CD4-positive, alpha-beta T cell treated with Interleukin-4 for 1 hour (primary cell): ENCODE measurements at regions not wholly inside any gene's neighbourhood (a gene's known extent, or its start where the extent isn't known, plus 50 kb on each side); places are given as distances from the start of the nearest gene placed in this dataset.
"Not testable (repeated sequence)": the region's sequence is repeated elsewhere in the genome, so short reads cannot be mapped to it uniquely, and the experiment has no call there.

ENCODE experiments used
- DNase-seq, 2 donors: peaks; one replicate each; pipeline ENCODE4 v3.0.0-alpha.2; 2020 to 2022

DNA sequence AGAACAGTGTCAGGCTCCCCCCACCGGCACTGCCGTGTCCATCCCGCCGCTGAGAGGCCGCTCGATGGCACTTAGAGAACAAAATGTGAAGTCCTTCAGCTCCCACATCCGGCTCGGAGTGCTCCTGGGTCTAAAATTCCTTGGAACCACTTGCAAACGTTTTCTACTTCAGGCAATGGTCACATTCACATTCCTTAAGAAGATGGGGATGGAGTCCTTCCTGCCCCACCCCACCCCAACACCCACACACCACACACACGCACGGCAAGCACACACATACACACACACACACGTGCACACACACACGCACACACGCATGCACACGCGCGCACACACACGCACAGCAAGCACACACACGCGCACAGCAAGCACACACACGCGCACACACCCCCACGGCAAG lies 83.4 kb downstream of the SOX1 start:
- DNase-seq: no peak

DNA sequence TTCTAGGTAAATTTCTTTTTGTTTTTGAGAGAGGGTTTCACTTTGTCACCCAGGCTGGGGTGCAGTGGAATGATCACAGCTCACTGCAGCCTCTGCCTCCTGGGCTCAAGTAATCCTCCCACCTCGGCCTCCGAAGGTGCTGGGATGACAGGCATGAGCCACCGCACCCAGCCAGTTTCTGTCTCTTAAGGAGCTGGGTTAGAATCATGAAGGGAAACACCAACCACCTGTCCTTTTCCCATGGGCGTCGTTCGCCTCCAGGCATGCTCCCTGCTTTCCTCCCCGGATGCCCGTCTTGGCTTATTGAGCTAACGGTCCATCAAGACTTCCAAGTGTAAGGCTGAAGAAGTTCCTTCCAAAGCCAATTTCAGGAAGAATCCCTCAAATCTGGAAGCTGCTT lies 85.9 kb downstream of the SOX1 start:
- no peak for DNase-seq

DNA sequence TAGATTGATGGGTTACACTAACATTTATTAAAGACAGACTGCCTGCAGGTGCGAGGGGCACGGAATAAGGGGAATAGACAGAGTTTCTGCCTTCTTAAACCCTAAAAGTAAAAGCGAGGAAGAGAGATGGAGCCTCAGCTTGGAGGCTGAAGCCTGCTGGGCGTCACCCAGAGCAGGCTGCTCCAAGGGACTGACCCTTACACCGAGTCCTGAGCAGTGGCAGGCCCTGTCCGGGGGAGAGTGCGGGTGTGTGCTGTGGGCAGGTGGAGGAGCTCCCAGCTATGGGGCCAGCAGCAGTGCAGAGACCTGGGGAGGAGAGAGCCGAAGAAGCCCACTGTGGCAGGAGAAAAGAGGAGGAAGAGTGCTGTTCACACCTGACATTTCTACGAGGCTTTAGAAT lies 86.4 kb downstream of the SOX1 start:
- DNase-seq: no peak

DNA sequence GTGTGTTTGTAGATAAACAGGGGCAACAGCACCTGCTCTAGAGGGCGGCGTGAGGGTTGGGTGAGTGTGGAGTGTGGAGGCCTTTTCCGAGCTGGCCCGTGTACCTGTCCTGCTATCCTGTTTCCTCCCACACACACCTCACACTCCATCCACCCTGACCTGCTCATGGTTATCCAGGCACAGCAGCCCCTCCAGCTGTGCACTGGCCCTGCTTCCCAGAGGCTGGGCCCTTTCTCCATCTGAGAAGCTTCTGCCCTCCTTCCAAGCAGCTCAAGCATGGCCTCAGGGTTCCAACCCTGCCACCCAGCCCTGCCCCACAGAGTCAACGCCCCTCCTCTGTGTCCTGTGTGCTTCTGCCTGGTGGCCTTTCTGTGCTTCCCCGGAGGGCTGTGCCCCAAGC lies 86.9 kb downstream of the SOX1 start:
- no peak for DNase-seq

DNA sequence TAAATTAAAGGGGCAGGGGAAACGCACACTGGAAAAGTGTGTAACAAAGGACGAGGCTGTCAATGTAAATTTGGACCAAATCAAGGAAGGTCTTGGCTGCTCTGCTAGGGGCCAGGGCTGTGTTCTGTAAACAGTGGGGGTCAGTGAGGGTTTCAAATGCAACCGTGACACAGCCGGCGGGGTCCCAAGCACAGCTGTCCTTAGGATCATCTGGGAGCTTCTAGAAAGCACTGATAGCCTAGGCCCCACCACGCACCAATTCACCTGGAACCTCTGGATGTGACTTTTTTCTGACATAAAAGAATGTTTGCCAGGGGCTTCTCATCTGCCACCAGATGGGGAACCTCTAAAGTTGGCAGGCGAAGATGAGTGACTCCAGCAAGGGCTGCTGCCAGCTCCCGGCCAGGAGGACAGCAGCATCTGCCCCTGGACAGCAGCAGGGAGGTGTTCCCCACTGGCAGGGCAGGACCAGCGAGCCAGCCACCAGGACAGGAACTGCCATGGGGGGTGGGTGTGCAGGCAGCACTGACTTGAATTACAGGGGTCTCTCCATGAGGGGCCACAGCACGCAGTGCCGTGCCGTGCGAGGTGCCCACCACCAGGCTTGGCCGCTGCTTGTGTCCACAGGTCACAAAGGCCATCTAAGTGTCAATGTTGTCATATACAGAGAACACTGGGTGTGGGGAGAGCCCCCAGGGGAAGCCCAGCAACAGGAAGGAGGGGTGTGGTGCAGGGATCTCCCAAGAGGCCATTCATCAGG lies 87.5 kb downstream of the SOX1 start:
- DNase-seq: no peak

DNA sequence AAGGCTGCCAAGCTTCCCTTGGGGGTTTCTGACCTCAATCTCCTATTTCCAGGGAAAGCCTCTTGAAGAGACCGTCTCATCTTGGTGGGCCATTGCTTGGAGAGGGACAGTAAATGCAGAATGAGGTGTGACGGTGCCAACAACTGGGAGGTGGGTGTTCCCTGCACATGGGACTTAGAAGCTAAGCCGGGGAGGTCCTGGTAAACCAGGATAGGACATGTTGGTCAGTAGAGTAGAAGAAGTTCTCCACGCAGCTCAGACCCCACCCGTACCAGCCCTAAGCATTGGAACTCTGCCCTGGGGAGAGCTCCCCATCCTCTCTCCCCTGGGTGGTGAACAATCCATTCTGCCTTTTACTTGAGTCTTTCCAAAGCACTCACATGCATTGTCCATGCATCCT lies 92.0 kb downstream of the SOX1 start:
- DNase-seq: no peak

DNA sequence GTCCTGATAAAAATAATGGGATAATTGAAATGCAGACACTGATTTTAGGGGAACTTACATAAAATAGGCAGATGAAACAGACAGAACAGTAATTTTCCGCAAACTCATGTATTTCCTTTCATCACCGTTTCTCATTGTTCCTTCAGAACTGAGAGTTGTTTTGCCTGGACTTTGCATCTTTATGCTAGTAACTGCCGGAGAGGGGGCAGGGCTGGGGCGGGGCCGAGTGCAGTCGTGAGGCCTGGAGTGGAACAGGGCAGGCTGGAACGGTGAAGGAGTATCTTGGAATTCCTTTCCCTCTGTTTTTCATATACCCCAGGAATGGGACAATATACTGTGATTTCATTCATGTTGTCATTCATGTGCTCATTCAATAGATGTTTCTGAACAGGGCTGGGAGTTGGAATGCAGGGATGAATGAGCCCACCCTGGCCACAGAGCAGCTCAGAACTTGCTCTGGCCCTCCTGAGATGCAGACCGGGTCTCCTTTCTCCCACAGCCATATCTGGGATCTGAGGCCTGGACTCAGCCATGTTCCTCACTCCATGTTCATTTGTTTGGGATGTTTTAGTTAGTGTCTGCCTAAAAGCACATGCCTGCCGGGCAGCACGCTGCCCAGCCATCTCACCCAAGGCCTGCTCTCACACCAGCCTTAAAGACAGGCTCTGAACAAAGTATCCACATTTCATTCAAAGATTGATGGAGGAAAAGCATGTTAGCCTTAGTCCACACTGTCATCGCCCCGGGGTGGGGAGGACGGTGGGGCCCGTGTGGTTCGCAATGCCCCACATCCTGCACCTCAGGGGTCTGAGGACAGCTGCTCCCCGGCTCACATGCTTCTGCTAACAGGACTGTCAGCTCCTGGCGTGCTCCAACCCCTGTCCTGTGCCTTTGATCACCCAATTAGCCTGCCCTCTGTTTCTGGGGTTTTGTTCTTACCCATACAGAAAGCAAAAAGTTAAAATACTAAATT lies 92.9 kb downstream of the SOX1 start:
- no peak for DNase-seq

DNA sequence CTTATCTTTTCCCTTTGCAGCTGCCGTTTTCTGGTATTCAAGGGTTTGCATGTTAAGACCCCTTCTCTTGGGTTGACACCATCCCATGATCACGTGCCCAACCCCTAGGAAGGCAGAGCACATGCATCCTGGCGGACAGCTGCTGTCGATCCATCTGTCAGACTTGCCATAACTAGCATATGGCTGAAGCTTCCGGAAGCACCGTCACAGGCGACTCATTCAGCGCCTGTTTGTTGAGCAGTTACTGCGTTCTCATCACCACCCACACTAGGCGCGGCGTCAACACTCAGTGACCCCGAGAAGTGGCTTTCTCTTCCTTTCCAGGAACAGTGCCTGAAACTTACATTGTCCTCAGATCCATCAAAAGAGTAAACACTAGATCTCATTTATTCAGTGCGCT lies 93.6 kb downstream of the SOX1 start:
- no peak for DNase-seq

DNA sequence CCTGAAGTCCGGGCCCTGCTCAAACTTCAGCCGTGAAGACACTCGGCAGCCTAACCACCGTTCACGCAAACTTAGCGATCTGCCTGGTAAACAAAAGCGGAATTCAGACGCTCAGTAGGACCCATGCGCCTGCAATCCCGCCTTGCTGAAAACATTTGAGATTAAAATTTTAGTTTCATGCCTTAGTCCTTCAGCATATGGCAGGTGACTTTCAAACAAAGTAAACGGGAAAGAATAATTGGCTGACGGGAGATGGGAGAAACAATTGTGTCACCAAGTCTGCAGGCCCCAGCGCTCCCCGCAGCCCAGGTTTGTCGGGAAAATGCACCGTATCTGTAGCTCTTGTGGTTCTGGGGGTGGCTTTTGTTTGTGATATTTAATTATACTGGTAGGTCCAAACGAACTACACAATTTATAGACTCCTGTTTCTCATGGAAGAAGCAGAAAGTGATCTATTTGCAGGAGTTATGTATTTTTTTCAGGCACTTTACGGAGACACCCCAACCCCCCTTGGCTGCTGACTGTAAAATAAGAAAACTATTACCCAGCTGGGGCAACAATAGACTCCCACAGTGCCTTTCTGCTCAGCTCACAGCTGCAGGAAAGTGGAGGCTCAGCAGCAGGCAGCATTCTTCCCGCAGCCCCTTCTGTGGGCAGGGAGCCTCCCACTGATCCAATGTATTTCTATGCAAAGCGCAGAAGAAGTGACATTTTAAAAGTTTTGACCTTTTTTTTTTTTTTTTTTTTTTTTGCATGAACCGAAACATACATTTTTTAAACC lies 94.8 kb downstream of the SOX1 start:
- DNase-seq: no peak

DNA sequence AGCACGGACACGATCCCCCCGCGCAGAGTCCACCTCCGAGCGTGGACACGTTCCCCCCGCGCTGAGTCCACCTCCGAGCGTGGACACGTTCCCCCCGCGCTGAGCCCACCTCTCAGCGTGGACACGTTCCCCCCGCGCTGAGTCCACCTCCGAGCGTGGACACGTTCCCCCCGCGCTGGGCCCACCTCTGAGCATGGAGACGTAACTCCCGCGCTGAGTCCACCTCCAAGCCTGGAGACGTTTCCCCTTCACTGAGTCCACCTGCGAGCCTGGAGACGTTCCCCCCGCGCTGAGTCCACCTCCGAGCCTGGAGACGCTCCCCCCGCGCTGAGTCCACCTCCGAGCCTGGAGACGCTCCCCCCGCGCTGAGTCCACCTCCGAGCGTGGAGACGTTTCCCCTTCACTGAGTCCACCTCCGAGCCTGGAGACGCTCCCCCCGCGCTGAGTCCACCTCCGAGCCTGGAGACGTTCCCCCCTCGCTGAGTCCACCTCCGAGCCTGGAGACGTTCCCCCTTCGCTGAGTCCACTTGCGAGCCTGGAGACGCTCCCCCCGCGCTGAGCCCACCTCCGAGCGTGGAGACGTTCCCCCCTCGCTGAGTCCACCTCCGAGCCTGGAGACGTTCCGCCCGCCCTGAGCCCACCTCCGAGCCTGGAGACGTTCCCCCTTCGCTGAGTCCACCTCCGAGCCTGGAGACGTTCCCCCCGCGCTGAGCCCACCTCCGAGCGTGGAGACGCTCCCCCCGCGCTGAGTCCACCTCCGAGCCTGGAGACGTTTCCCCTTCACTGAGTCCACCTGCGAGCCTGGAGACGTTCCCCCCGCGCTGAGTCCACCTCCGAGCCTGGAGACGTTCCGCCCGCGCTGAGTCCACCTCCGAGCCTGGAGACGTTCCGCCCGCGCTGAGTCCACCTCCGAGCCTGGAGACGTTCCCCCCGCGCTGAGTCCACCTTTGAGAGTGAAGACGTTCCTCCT lies 97.0 kb downstream of the SOX1 start:
- DNase-seq: not testable (repeated sequence)

DNA sequence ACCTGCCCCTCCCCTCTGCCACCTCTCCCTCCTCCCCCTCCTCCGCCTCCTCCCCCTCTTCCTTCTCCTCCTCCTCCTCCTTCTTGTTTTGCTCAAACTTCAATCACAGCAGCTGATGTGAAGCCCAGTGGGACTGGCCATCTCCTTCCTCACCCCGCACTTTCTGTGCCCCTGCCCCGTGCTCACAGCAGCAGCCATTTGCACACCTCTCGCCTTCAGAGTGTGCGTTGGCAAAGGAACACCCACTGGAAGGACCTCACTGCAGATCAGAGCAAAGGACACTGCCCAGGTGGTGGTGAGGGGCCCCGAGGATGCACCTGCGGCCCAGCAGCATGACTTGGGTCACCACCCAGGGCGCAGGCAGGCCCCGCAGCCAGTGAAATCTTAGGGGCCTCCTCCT lies 98.8 kb downstream of the SOX1 start:
- no peak for DNase-seq

DNA sequence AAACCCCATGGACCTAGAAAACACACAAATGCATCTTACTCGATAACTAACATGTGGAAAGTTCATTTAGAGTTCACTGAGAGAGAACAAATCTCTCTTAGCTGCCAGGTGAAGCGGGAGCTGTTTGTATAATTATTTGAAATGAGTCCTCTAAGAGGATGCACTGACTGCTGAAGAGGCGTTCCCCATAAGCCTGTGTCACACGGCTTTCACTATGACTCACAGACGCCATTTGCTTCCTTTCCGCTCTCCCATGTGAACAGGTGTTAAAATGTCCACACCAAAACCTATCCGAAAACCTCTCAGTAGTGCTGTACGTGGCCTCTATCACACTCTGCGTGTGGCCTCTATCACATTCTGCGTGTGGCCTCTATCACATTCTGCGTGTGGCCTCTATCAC lies 101.8 kb downstream of the SOX1 start:
- no peak for DNase-seq

DNA sequence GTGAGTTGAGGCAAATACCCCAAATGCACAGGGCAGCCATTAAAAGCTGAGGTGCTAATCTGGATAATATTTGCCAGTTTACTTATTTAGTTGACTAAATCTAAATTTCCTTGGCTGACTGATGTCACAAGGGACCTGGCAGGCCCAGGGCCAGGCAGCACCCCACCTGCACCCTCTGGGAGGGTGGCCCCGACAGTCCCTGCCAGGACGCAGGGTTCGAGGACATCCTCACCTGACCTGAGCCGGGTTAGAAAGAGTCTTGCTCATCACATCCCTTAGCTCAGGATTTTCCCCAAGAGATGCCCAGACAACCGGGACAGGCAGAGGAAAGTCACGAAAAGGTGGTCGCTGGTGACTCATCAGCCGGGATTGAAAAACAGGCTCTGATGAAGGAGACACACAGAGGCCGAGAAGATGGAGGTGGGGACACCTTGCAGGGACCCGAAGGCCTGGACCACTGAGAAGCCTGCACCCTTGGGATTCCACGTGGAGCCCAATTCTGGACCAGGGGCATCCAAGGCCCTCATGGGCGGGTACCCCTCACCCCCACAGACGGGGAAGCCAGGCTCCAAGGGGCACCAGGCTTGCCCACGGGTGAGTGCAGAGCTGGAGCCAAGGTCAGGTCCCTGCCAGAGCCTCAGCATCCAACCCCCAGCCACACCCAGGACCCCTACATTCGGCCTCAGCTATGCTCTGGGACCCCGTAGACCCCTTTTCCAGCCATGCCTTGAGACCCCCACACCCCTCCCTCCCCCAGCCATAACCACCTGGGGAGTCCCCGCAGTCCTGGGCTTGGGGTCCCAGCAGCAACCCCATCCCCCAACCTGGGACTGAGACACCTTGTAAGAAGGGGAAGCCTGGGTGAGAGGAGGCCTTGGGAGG lies 103.2 kb downstream of the SOX1 start:
- no peak for DNase-seq

DNA sequence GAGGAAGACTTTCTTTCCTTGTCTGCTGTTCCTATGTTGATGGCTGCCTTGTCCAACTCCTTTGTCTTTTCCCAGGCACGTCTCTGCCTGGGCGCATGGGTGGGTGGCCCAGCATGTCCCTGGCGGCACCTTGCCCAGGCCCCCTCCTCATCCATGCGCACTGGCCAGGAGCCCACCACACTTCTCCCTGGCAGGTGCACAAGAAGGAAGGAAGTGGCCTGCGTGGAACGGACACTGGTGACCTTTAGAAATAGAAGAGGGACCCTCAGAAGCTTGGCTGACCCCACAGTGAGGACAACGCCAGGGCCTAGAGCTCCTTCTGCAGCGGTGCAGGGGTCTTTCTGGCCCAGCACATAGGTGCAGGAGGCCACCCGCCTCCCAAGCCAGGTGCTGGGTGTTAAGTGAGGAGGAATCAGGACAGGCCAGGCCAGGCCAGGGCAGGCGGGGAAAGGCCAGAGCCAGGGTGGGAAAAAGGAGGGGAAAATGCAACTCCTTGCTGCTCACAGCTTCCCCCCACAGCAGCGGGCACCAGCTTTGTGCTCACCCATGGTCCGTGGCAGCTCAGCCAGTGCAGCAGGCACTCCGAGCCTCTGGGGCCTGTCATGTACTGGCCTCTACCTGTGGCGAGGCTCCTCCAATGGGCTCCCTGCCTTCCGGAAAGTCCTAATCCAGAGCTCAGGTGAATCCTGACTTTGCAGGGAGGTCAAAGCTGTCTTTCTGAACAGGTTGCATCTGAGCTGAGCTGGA lies 104.0 kb downstream of the SOX1 start:
- DNase-seq: no peak

DNA sequence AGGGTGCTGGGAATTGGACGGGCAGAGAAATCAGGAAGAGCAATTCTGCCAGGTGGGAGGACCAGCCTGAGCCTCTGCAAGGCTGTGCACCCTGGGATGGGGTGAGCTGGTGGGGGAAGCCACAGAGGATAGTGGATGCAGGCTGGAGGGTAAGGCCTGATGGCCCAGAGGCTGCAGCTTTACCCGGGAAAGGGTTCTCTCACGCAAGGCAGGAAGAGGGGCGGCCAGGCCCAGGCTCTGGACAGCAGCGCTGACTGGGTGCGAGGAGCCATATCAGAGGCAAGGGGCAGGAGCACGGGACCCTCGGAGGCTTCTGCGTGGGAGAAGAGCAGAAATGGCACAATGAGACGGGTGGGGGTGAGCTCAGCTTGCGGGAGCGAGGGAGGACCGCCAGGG lies 104.6 kb downstream of the SOX1 start:
- DNase-seq: no peak

DNA sequence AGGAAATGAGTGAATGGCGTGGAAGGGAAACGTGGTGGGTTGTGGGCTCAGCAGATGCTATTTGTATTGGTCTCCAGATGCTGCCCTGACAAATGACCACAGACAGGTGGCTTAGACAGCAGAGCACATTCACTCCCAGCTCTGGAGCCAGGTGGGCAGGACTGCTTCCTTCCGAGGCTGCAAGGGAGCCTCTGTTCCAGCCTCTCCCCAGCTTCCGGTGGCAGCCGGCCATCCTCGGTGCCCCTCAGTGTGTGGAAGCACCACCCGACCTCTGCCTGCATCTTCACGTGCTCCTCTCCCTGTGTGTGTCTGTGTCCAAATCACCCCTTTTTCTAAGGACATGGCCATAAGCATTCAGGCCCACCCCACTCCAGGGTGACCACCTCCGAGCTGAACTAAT lies 105.1 kb downstream of the SOX1 start:
- DNase-seq: no peak

DNA sequence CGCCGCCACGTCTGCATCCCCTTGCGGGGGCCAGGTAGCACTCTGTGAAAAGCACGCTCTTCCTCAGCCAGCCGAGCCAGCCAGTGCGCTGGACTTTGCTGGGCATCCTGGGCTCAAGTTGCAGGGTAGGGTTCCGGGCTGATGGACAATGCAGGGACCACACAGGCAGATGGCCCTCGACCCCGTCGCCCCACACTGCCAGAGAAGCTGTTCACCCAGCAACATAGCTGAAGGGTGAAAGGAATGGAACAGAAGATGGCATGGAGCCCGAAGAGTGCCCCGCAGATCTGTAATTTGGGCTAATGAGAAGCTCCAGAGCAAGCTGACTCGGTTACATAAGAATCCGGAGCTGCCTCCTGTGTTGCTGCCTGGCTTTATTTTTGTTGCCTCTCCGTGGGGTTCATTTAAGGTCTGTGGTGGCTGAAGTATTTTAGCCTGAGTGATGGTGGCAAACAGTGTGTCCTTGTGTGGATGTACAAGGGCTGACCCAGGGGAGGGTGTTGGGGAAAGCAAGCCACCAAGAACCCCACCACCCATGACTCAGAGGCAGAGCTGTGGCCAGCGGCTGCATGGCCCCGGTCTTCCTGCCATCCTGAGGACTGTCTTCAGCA lies 105.8 kb downstream of the SOX1 start:
- DNase-seq: no peak

DNA sequence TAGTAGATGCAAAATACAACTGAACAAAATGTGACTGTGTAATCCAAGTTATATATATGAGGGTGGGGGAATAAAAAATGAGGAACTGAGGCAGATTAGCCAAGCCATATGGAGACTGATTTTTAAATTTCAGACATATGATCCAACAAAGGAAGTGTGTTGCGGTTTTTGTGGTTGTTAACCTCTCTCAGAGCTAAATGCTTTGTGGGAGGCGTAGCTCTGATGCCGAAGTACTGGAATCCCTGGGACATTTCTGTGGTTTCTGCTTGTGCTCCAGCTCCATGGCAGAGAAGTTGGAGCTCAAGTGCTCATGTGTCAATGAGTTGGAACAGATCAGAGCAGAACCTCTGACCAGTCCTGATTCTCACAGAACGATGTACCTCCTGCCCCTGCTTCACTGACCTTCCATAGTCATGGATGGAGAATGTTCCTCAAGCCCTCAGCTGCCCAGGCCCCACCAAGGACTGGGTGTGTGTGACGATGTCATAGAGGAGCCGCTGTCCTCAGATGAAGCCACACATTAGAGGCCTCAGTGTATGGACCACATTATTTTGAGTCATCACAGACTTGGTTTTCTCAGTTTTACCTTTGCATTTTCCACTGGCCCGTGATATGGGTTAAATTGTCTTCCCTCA lies 107.6 kb downstream of the SOX1 start:
- DNase-seq: no peak
